ENCODE measurements at regions not wholly inside any gene's neighbourhood (a gene's known extent, or its start where the extent isn't known, plus 50 kb on each side); places are given as distances from the start of the nearest gene placed in this dataset.

GRCh38 chr14:58793131-58793740, 155.5 kb downstream of the DACT1 start:
- no peaks in the 10 kb centered on the region for H3K36me3 ChIP-seq
- 92% methylated on average over 4 of the region's 4 CpGs for WGBS
- H3K27ac ChIP-seq (replicated peaks in 1 of 4): no peak overlapping the region
- H3K9me3 ChIP-seq: no peaks in the 10 kb centered on the region
- TF ChIP-seq, protein P1, sequence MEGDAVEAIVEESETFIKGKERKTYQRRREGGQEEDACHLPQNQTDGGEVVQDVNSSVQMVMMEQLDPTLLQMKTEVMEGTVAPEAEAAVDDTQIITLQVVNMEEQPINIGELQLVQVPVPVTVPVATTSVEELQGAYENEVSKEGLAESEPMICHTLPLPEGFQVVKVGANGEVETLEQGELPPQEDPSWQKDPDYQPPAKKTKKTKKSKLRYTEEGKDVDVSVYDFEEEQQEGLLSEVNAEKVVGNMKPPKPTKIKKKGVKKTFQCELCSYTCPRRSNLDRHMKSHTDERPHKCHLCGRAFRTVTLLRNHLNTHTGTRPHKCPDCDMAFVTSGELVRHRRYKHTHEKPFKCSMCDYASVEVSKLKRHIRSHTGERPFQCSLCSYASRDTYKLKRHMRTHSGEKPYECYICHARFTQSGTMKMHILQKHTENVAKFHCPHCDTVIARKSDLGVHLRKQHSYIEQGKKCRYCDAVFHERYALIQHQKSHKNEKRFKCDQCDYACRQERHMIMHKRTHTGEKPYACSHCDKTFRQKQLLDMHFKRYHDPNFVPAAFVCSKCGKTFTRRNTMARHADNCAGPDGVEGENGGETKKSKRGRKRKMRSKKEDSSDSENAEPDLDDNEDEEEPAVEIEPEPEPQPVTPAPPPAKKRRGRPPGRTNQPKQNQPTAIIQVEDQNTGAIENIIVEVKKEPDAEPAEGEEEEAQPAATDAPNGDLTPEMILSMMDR (IDR thresholded peaks at IDR 0.05): no peak
- TF ChIP-seq EP300 (IDR thresholded peaks at IDR 0.05) (no peak), POLR2A (IDR thresholded peaks at IDR 0.05; ENCODE audit: low read depth) (no peak), POLR2AphosphoS5 (IDR thresholded peaks at IDR 0.05) (no peak)
- intact Hi-C loops (cut with DNase I): no loop called here
- peaks cover 0 to 7% (median 1%) of the 10 kb centered on the region in 4 donors for H3K4me1 ChIP-seq
- DNase-seq (ENCODE audit: extremely low spot score): no peak
- H3K4me3 ChIP-seq: no peak overlapping the region
- H3K27me3 ChIP-seq: no peaks in the 10 kb centered on the region

DNA sequence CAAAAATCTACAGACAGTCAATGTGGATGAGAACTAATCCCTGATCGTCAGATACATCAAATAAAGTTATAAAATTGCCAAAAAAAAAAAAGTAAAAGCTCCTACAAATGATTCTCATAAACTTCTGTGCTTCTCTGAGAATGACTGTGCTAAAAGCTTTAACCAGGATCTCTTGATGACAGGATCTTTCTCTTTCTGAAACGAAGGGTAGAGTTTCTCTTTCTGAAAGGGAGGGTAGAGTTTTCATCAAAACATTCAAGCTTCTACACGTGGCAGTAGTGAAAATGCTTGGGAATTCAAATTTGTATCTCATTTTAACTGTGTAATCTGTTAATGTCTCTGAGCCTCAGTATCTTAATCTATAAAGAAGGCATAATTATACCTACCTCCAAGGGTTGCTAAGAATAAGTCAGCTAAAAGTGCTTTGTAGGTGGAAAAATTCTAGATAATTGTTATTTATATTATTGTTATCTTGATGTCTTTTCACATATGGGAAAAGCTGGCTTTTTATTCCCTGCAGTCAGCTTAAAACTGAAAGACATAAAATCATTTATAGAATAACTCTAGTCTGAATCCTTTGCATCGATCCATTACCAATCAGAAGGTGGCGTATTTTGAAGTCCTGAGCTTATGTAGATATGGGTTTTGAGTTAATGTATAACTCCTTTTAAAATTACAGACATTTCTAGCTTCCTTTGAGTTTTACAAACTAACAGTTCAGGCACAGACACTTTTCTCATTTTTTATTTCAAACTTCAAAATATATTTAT, 157.4 kb downstream of the DACT1 start:
- intact Hi-C loops (cut with DNase I): no loop called here
- DNase-seq (ENCODE audit: extremely low spot score): no peak
- Histone ChIP-seq H3K4me1 (no peaks in the 10 kb centered on the region), H3K36me3 (no peaks in the 10 kb centered on the region), H3K4me3 (no peak overlapping the region), H3K9me3 (no peaks in the 10 kb centered on the region), H3K27me3 (no peaks in the 10 kb centered on the region), H3K27ac (replicated peaks in 1 of 4) (no peak overlapping the region)
- 74% methylated on average over 5 of the region's 5 CpGs for WGBS
- TF ChIP-seq POLR2AphosphoS5 (IDR thresholded peaks at IDR 0.05) (no peak), EP300 (IDR thresholded peaks at IDR 0.05) (no peak), POLR2A (IDR thresholded peaks at IDR 0.05; ENCODE audit: low read depth) (no peak)
- TF ChIP-seq, protein P1 (IDR thresholded peaks at IDR 0.05): no peak

DNA sequence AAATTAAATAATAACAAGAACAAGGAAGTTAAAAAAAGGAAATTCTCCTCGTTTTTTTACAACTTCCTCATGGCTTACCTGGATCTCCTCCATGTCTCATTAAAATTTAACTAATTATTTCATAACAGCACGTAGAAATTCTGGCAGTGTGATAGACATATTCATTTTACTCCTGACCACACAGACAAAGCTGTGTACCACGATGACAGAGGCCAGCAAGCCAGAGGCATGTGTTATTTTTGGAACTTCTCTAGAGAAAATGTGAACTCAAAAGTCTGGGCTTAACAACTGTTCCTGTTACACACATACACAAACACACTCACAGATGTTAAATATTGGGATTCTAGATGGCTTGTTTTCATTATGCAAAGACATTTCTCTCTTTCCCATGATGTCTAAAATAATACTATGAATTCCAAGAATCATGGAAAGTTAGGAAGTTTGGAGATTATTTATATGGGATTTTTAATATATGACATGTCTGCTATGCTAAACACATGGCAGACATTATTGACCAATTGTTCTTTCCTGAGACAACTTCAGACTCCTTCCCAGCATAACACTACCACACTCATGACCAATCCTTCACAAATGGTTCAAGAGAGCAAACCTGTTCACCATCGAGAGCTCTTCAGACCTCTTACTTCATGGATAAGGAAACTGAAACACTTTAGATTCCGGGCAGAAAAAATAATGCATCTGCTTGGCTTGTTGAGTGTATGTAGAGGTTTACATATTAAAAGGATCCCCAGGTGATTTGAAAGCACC, 158.7 kb downstream of the DACT1 start:
- no peak for TF ChIP-seq EP300 (IDR thresholded peaks at IDR 0.05)
- TF ChIP-seq, protein P1 (IDR thresholded peaks at IDR 0.05): no peak
- TF ChIP-seq POLR2AphosphoS5 (IDR thresholded peaks at IDR 0.05): no peak
- TF ChIP-seq POLR2A (IDR thresholded peaks at IDR 0.05; ENCODE audit: low read depth): no peak
- Histone ChIP-seq H3K36me3 (no peaks in the 10 kb centered on the region), H3K4me3 (no peak overlapping the region), H3K27ac (replicated peaks in 1 of 4) (no peak overlapping the region), H3K4me1 (no peaks in the 10 kb centered on the region), H3K27me3 (no peaks in the 10 kb centered on the region), H3K9me3 (no peaks in the 10 kb centered on the region)
- WGBS: 36% methylated on average over 5 of the region's 5 CpGs
- no peak for DNase-seq (ENCODE audit: extremely low spot score)
- intact Hi-C loops (cut with DNase I): no loop called here

- Histone ChIP-seq H3K4me3 (no peak overlapping the region), H3K36me3 (no peaks in the 10 kb centered on the region), H3K4me1 (no peaks in the 10 kb centered on the region), H3K27me3 (no peaks in the 10 kb centered on the region), H3K9me3 (no peaks in the 10 kb centered on the region), H3K27ac (replicated peaks in 1 of 4) (no peak overlapping the region)
- DNase-seq (ENCODE audit: extremely low spot score): no peak
- TF ChIP-seq EP300 (IDR thresholded peaks at IDR 0.05) (no peak), POLR2A (IDR thresholded peaks at IDR 0.05; ENCODE audit: low read depth) (no peak), POLR2AphosphoS5 (IDR thresholded peaks at IDR 0.05) (no peak)
- TF ChIP-seq, protein P1 (IDR thresholded peaks at IDR 0.05): no peak
- WGBS: 88% methylated on average over 4 of the region's 4 CpGs
- intact Hi-C loops (cut with DNase I): no loop called here
These were observed 159.3 kb downstream of the DACT1 start for GRCh38 chr14:58797010-58797429.
